ENCODE measurements at regions not wholly inside any gene's neighbourhood (a gene's known extent, or its start where the extent isn't known, plus 50 kb on each side); places are given as distances from the start of the nearest gene placed in this dataset.
"Not testable (repeated sequence)": the region's sequence is repeated elsewhere in the genome, so short reads cannot be mapped to it uniquely, and the experiment has no call there.

GRCh38 chr13:107819071-107819470 is 396.3 kb downstream of the LIG4 start:
- DNase-seq (ENCODE audit: low spot score) = no peak

- no peak for DNase-seq (ENCODE audit: low spot score)
These were observed 397.6 kb downstream of the LIG4 start for GRCh38 chr13:107817647-107818287.

GRCh38 chr13:107812014-107812412 is 403.3 kb downstream of the LIG4 start:
- no peak for DNase-seq (ENCODE audit: low spot score)

- no peak for DNase-seq (ENCODE audit: low spot score)
These were observed 403.9 kb downstream of the LIG4 start for GRCh38 chr13:107811233-107812013.

- no peak for DNase-seq (ENCODE audit: low spot score)
These were observed 406.2 kb downstream of the LIG4 start for GRCh38 chr13:107809125-107809524.

GRCh38 chr13:107808389-107808788 is 406.9 kb downstream of the LIG4 start:
- no peak for DNase-seq (ENCODE audit: low spot score)

- no peak for DNase-seq (ENCODE audit: low spot score)
These were observed 407.8 kb downstream of the LIG4 start for GRCh38 chr13:107807306-107808073.

- no peak for DNase-seq (ENCODE audit: low spot score)
These were observed 408.6 kb downstream of the LIG4 start for GRCh38 chr13:107806726-107807125.

- no peak for DNase-seq (ENCODE audit: low spot score)
These were observed 411.4 kb downstream of the LIG4 start for GRCh38 chr13:107803822-107804495.

- DNase-seq (ENCODE audit: low spot score) = no peak
These were observed 413.7 kb downstream of the LIG4 start for GRCh38 chr13:107801621-107802020.

GRCh38 chr13:107799001-107799400 is 416.3 kb downstream of the LIG4 start:
- DNase-seq (ENCODE audit: low spot score) = no peak

- DNase-seq (ENCODE audit: low spot score) = no peak
These were observed 424.9 kb downstream of the LIG4 start for GRCh38 chr13:107790397-107790796.

- DNase-seq (ENCODE audit: low spot score) = no peak
These were observed 426.7 kb downstream of the LIG4 start for GRCh38 chr13:107788464-107789165.

- not testable (repeated sequence) for DNase-seq (ENCODE audit: low spot score)
These were observed 432.7 kb downstream of the LIG4 start for GRCh38 chr13:107782646-107783045.

- no peak for DNase-seq (ENCODE audit: low spot score)
These were observed 437.2 kb downstream of the LIG4 start for GRCh38 chr13:107778094-107778493.

- DNase-seq (ENCODE audit: low spot score) = no peak
These were observed 444.8 kb downstream of the LIG4 start for GRCh38 chr13:107770541-107770940.

- DNase-seq (ENCODE audit: low spot score) = no peak
These were observed 448.2 kb downstream of the LIG4 start for GRCh38 chr13:107767119-107767518.

- DNase-seq (ENCODE audit: low spot score) = no peak
These were observed 449.5 kb downstream of the LIG4 start for GRCh38 chr13:107765724-107766401.

GRCh38 chr13:107764046-107764445 is 451.3 kb downstream of the LIG4 start:
- DNase-seq (ENCODE audit: low spot score) = no peak

GRCh38 chr13:107753748-107754147 is 461.6 kb downstream of the LIG4 start:
- DNase-seq (ENCODE audit: low spot score) = no peak

- no peak for DNase-seq (ENCODE audit: low spot score)
These were observed 462.0 kb downstream of the LIG4 start for GRCh38 chr13:107753291-107753690.

All from germinal center (tissue), 1 donor.